ENCODE measurements at regions not wholly inside any gene's neighbourhood (a gene's known extent, or its start where the extent isn't known, plus 50 kb on each side); places are given as distances from the start of the nearest gene placed in this dataset.
"Not testable (repeated sequence)": the region's sequence is repeated elsewhere in the genome, so short reads cannot be mapped to it uniquely, and the experiment has no call there.

DNA sequence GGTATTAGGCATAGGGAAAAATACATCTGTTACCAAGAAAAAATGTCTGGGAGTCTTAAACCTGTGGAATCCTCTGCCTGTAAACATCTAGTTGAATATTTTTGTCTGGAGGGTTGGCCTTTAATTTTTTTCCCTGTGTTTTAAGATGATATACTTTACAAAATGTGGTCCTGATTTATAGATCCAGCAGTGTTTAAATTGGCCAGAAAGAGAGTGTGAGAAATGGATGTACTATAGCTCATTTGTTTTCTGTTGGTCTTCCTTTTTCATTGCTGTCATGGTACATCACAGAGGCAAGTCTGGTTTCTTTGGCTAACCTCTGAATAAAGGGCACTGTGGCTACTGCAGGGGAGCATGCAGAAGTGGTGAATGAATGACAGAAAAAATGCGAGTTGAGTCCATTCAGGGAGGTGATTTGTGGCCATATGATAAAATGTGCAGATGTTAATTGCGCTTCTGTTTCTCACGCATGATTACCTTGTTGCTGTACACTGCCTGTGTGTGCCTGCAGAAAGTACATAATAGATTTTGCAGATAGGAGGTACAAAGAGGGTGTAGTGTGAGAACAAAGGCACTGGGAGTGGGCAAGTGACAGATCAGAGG, 150.0 kb downstream of the NFKBIZ start:
- FAIRE-seq = no peak

DNA sequence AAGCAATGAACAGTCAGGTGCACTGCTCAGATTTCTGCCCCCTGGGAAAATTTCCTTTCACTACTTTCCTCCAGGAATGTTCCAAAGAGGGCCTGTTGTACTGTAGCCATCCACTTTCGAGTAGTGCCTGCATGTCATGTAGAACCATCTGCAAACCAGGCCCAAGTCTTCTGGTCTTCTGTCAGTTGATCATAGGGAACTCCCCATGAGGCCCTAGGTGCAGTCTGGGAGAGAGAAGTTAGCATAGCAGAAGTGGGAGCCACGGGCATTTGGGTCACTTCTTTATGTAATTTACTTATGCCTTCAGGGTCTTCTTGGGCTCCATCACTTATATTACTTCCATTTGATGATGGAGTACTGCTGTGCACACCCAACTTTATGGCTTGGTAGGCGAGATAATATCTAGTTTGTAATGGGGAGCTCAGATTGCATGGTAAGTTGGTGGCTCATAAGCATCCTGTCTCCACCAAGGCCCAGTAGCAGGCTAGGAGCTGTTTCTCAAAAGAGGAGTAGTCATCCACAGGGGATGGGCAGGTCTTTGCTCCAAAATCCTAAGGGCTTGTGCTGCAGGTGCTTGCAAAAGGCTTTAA, 151.4 kb downstream of the NFKBIZ start:
- no peak for FAIRE-seq

DNA sequence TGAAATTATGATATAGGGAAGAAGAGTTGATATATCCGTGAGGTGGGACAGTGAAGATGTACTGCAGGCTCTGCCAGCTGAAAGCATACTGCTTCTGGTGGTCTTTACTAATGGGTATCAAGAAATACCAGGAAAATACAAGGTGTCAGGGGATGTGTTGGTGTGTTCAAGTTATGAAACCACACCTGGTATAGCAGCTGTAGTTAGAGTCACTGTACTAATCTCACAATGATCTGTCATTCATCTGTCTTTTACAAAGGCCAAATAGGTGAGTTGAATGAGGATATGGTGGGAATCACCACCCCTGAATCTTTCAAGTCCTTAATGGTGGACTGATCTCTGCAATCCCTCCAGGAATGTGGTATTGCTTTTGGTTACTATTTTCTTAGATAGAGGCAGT, 152.7 kb downstream of the NFKBIZ start:
- FAIRE-seq = no peak

DNA sequence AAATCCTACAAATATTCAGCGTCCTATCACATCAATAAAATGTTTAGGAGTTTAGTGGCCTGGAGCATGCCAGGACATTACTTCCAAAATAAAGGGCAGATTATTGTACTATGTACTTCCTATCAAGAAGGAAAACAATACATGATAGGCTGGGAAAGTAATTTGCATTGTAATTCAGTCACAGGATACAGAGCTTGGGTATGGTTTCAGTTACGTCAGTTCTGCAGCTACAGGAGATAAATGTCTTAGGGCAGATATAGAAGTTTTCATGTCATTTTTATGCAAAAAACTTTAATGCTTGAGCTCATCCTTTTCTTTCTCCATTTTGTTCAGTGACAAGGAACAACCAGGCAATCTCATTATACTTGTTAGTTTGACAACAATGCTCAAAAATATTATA, 155.2 kb downstream of the NFKBIZ start:
- FAIRE-seq = no peak

DNA sequence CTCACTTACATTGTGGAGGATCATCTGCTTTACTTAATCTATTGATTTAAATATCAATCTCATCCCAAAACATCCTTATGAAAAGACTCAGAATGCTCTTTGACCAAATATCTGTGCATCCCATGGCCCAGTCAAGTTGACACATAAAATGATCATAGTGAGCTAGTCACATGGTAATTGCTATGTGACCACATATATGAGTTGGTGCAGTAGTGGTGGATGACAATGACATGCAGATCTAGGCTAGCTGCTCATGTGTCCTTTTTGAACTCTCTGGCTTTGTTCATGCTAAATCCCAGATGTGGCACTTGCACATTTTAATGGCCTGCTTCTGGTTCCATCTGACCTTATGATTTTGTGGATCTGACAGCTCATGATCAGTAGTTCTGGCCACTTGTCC, 156.2 kb downstream of the NFKBIZ start:
- FAIRE-seq = no peak

DNA sequence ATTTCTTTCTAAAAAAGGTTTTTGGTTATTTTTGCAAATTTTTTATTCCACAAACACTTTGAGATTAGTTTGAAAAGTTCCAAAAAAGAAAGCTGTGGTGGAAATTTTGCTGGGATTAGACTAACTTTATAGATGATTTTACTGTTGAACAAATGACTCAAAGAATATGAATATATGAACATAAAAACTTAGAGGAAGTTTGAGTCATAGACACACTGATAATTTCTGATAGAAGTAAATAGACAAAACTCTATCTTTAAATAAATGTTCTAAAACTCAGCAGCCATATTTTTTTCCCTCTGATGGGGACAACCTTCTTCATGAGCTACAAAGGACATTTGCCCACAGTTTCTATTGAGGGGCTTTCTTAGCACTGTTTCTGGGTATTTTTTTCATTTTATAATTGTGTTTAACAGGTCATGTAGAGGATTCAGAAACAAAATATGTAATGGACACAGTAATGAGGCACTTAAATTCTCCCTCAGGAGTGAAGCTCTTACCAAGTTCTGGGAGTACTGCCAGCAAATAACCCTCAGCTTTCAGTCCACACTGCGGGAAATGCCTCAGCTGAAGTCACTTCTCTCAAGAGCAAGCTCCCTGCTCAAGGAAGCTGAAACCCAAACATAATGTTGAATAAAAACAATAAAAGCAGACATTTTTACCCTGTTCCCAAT, 157.6 kb downstream of the NFKBIZ start:
- FAIRE-seq = no peak

DNA sequence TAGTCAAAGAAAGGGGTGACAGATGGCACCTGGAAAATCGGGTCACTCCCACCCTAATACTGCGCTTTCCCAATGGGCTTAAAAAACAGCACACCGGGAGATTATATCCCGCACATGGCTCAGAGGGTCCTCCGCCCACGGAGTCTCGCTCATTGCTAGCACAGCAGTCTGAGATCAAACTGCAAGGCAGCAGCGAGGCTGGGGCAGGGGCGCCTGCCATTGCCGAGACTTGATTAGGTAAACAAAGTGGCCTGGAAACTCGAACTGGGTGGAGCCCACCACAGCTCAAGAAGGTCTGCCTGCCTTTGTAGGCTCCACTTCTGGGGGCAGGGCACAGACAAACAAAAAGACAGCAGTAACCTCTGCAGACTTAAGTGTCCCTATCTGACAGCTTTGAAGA, 159.1 kb downstream of the NFKBIZ start:
- FAIRE-seq = not testable (repeated sequence)

DNA sequence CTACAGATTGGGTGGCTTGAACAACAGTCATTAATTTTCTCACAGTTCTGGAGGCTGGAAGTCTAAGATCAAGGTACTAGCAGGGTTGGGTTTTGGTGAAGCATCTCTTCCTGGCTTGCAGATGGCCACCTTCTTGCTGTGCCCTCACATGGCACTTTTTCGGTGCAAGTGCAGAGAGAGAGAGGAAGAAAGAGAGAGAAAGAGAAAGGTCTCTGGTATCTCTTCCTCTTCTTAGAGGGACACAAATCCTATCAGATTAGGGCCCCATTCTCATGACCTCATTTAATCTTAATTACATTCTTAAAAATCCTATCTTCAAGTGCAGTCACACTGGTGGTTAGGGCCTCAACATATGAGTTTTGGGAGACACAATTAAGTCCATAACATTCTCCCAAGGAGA, 167.1 kb downstream of the NFKBIZ start:
- no peak for FAIRE-seq

DNA sequence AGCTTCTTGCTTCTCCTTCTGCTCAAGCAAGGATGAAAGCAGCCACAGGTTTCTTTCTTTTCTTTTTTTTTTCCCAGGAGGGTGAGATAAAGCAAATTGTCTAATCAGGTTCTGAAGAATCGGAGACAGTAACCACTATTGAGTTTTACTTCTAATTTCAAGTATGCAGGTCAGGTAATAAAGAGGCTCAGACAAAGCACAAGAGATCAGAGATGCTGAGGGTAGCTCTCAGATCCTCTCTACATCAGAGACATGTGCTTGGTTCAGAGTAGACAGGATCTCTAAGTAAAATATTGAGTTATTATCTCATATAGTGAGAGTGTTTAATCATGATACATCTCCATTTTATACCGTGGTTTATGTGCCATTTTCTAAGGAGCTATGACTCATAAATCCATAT, 168.5 kb downstream of the NFKBIZ start:
- FAIRE-seq = no peak

DNA sequence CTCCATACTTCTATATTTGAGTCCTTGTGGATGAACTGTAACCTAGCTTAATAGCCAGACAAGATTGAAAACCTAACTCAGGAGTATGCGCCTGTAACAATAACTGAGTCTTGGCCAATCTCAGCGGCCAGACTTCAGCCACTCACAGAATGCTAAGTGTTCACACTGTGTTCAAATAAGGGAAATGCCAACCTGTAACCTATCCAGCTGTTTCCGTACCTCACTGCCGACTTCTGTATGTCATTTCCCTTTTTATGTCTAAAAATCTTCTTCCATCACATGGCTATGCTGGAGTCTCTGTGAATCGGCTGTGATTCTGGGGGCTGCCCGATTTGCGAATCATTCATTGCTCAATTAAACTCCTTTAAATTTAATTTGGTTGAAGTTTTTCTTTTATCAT, 169.2 kb downstream of the NFKBIZ start:
- FAIRE-seq = no peak

DNA sequence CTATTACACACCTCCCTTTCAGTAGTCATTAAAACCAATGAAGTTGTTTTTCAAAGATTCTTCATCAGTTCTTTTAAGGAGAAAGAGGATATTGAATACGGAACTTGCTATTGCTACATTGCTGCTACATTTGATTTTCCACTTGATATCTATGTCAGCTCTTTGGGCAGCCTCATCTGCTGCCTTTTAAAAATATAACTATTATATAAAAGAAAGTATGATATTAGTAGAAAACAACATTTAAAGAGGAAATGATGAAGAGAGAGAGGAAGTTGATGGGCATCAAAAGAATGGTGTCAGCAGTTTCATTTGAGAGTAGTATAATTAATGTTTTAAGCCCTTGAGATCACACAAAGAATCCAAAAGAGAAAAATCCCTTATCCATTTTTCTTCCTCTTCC, 171.4 kb downstream of the NFKBIZ start:
- FAIRE-seq = no peak

DNA sequence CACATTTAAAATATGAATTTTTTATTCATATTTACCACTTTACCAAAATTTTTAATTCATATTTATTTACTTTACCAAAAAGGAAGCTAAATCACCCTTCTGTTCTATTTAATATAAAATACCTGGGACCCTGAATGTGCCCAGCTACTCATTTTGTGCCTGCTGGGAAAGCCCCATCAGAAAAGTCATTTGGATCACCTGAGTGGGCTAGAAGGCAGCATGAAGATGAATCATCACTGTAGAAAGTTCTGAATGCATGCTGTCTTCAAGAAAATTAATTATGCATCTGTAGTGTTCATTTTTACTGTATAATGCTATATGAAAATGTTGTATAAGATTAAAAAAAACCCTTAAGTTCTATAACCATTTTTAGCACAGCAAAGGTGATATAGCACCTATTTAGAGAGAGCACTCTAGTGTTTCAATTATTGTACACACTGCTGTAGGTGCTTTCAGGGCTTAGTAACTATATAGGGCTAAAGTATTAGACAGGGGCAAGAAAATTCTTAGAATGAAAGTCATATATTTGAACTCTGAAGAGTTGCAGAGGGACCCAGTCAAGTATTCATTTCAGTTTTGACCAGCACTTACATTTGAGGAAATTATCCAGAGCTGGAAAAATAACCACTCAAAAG, 175.1 kb downstream of the NFKBIZ start:
- no peak for FAIRE-seq

DNA sequence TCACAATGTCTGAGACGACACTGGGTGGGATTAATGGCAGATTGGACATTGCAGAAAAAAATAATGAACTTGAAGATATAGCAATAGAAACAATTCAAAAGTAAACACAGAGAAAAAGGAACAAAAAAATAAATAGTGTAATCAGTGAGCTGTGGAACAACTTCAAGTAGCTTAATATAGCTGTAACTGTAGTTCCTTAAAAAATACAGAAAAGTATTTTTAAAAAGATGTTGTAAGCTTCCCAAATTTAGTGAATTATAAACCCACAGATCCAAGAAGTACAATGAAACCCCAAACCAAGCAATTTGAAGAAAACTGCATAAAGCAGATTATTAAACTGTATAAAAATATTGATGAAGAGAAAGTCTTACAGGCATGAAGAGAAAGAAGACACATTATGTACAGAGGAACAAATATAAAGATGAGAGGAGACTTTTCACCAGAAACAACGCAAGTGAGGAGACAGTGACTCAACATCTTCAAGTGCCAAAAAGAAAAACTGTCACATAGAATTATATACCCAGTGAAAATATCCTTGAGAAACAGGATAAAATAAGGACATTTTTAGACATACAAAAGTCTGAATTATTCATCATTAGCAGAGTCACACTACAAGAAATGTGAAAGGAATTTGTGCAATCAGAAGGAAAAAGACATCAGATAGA, 176.4 kb downstream of the NFKBIZ start:
- FAIRE-seq = no peak

DNA sequence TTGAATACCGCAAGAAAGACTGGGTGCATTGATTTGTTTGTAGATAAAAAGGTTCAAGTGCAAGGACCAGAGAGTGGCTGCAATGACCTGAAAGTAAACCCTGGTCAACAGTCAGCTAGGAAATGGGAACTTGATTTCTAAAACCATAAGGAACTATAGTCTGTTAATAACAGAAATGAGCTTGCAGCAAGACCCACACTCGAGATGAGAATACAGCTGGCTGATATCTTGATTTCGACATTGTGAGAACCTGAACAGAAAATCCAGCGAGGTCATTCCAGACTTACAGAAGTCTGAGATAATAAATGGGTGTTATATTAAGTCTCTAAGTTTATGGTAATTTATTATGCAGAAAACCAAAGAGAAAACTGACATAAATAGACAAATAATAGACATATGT, 177.3 kb downstream of the NFKBIZ start:
- no peak for FAIRE-seq

DNA sequence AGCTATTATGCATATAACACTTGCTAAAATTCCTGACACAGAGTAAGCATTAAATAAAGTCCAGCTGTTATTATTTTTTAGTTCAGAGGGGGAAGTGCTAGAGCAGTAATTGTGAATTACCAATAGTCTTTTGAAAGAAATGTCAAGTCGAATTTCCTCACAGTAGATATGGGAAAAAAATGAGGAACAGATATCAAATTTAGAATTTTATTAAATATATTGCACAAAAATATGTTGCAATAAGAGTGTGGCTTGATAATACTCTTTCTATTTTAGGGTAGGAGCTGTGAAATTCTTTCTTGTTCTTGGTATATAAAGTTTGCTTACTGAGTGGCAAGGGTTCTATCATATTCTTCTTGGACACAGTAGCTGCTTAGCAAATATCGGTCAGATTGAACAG, 181.3 kb downstream of the NFKBIZ start:
- no peak for FAIRE-seq

DNA sequence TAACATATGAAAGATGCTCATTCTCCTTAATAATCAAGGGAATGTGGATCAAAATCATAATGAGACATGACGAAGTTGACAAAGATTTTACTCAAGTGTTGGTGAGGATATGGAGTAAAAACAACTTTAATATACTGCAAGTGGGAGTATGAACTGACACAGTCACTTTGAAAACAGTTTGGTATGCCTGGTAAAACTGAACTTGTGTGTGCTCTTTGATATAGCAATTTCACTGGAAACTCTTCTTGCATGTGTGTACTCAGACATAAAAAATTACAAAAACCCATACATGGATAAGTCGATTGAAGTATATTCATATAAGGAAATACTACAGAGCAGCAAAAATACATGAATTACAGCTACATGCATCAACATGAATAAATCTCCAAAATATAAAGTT, 182.5 kb downstream of the NFKBIZ start:
- no peak for FAIRE-seq

DNA sequence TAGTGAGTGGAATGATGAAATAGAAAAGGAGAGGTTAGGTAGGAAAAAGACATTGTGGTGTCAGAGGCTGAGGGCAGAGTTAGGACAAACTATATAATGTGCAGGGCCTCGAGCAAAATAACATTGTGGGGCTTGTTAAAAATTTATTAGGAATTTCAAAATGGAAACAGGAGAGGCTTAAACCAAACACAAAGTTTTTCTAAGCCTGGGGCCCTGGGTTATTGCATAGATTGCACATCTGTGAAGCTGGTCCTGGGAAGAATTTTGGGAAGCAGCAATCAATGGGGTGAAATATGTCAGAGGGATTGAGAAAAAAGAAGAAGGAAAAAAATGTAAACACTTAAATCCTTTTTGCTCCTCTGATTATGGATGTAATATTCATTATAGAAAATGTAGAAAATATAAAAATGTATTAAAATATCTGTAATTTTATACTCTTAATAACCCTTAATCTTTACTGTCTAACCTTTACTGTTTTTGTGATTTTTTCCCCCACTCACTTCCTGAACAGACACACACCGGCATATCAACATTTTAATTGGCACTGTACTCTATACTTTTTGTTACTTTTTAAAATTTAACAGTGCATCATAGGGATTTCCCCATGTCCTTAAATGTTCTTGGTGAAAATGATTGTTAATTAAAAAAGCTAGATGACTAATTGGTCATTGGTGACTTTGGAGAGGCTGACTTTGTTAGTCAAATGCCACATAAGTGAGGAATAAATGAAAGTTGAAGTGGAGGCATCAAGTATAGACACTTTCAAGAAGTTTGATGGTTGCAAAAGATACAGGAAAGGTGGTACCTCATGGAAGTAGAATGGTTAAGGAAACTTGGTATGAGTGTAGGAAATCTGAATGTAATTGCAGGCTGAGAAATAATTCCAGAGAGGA, 183.4 kb downstream of the NFKBIZ start:
- no peak for FAIRE-seq

DNA sequence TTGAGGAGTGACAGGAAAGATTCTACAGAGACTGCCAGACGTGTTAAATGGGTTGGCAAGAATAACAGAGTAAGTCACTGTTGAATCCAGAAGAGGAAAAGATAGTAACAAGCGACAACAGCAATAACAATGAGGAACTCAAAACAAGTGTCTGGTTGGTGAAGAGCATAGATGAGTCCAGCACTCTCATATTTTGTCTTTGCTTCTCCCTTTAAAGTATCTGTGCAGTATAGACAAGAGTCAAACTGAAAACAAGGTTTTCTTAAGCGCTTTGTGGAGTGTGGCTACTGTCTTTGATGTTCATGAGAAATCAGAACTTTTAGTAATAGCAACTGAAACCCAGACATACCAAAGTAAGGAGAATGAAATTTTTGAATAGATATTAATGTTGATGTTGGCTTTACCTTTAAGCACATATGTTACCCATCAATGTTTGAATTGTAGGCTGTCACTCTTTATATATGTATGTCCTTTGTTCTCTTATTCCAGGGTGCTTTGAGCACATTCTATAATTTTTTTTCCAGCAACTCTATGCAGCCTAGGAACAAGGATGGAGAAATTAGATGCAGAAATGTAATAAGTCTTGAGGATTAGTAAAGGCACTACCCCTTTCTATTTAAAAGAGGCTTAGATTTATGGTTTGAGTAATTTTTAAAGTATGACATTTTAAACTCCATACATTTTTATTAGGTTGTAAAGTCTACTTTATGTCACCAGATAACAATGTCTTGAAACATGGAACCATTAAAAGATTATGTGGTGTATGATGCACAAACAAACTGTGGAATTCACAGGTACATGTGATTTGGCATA, 185.5 kb downstream of the NFKBIZ start:
- FAIRE-seq = no peak

DNA sequence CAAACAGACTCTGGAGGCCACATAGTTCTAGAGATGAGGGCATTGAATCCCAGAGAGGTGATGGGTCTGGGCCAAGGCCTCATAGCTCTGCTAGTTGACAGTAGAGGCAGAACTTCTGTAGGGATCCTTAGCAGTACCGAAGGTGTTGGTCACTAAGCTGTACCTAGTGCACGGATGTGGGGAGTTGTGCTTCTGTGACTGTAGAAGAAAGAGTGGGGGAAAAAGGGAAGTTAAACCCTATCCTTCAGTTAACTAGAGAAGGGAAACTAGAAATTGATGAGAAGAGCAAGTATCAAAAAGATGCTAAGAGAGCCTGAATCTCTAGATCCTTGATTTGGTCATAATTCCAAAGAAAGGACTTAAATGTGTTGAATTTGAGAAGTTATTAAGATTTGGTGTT, 186.7 kb downstream of the NFKBIZ start:
- FAIRE-seq = no peak

DNA sequence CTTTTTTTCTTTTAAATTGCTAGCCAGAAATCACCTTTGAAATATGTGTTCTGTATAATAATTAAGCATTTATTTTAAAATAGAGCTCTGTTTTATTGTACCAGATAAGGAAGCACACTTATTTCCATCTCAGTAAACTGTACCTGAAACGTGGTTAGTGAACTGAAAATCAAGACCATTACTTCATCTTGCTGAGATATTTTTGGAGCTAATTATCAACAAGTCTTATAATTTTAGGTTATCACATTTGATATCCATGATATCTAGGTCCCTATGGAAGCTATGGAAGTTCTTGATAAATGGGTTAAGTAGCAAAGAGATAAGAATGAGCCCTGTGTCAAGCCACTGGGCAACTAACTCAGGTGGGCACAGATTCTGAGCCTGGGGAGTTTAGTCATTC, 187.2 kb downstream of the NFKBIZ start:
- FAIRE-seq = no peak

DNA sequence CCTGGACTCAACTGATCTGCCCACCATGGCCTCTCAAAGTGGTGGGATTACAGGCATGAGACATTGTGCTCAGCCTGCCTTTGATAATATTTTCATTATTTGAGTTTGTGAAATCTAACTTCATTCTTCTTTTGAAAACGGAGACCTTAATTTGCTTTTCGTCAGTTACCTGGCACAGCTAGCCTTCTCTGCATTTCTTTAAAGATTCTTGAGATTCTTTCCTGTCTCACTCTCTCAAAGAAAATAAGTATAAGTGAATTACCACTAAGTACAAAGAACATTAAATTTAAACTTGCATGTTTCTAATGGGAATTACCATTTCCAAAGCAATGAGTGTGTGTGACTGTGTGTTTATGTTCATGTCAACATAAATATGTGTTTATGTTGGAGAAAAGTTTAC, 187.9 kb downstream of the NFKBIZ start:
- no peak for FAIRE-seq

DNA sequence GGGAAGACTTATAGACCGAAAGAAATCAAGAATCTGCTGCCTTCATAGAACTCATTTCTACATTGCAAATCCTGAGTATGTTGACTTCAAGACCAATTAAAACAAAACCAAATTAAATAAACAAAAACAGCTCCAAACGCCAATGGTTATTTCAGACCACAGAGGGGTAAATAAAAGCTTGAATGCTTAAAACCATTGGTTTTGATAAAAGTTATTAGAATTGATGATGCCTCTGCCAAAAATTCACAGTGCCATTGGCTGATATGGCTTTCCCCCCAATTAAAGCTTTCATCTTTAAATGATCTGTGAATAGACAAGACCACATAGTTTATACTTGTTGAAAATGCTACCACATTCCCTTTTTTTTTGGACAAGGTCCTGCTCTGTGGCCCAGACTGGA, 188.5 kb downstream of the NFKBIZ start:
- no peak for FAIRE-seq
